KMS-11 (cell line): ENCODE measurements at regions not wholly inside any gene's neighbourhood (a gene's known extent, or its start where the extent isn't known, plus 50 kb on each side); places are given as distances from the start of the nearest gene placed in this dataset.

ENCODE experiments used
- H2AFZ ChIP-seq: fragments of 200-600 bp; sonication (generic); 2 replicates; pipeline ENCODE4 v1.6.1; 2016; ENCODE audit warnings: antibody characterized with exemption, mixed run types, low read depth
- H3K27ac ChIP-seq: fragments of 200-600 bp; sonication (generic); 2 replicates; pipeline ENCODE4 v1.6.1; 2016; ENCODE audit warnings: mild to moderate bottlenecking, mixed run types
- H3K27me3 ChIP-seq: fragments of 200-600 bp; sonication (generic); 2 replicates; pipeline ENCODE4 v1.6.1; 2017; ENCODE audit warnings: mild to moderate bottlenecking, low read depth, mixed run types, moderate library complexity; ENCODE audit not compliant: insufficient read depth
- H3K36me3 ChIP-seq: fragments of 200-600 bp; sonication (generic); 2 replicates; pipeline ENCODE4 v1.6.1; 2017; ENCODE audit warnings: mild to moderate bottlenecking, mixed run types; ENCODE audit not compliant: insufficient read depth
- H3K4me1 ChIP-seq: fragments of 200-600 bp; sonication (generic); 2 replicates; pipeline ENCODE4 v1.6.1; 2016; ENCODE audit warnings: mild to moderate bottlenecking, low read depth, mixed run types; ENCODE audit not compliant: poor library complexity, severe bottlenecking
- H3K4me2 ChIP-seq: fragments of 200-600 bp; sonication (generic); 2 replicates; pipeline ENCODE4 v1.7.0; 2016; ENCODE audit warnings: mild to moderate bottlenecking, mixed run types
- H3K4me3 ChIP-seq: fragments of 200-600 bp; sonication (generic); IDR thresholded peaks from 2 replicates; pipeline ENCODE4 v1.6.1; 2017; ENCODE audit warnings: low read depth, low read length, mixed read lengths; ENCODE audit not compliant: insufficient read depth
- H3K79me2 ChIP-seq: fragments of 200-600 bp; sonication (generic); 2 replicates; pipeline ENCODE4 v1.6.1; 2016; ENCODE audit warnings: low read depth, mixed run types; ENCODE audit not compliant: insufficient read depth
- H3K9ac ChIP-seq: fragments of 200-600 bp; sonication (generic); 2 replicates; pipeline ENCODE4 v1.6.1; 2016; ENCODE audit warnings: mild to moderate bottlenecking, mixed run types
- H4K20me1 ChIP-seq: fragments of 200-600 bp; sonication (generic); 2 replicates; pipeline ENCODE4 v1.6.1; 2016; ENCODE audit warnings: mild to moderate bottlenecking, mixed run types; ENCODE audit not compliant: insufficient read depth
- TF ChIP-seq, protein P1 (sequence below): fragments of 200-600 bp; sonication (generic); conservative IDR thresholded peaks from 2 replicates; pipeline ENCODE4 v1.6.1; 2017; ENCODE audit warnings: low read depth, mild to moderate bottlenecking, antibody characterized with exemption, low read length, moderate library complexity, mixed read lengths

DNA sequence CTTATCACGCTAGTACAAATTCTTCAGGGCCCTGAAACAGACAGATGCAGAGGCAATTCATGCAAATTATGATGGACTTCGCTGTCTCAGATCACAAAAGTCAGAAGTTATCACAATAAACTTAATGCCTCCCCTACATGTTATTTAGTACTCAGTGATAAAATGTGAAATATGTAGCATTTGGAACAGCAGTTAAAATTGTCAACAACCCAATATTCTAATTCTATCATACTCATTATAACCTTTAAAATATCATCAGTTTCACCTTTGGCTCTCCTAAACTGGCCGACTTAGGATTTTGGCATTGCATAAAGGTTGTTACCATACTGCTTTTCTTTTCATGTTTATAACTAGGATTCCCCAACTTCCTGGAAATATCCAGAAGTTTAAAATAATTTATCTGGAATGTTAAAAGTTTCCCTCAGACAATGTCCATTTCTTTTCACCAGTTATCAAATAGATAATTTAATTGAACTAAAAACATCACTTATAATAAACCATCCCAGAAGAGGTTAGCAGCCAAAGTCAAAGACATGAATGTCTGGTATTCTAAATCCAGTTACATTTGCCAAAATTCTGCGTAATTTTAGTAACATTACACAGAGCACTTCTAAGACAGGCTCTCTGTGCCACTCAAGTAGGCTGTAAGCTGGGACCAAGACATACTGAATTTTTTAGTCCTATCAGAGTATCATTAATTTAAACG lies 239.8 kb downstream of the RBM43 start:
- H3K4me1 ChIP-seq, result no peaks in the 10 kb centered on the region

DNA sequence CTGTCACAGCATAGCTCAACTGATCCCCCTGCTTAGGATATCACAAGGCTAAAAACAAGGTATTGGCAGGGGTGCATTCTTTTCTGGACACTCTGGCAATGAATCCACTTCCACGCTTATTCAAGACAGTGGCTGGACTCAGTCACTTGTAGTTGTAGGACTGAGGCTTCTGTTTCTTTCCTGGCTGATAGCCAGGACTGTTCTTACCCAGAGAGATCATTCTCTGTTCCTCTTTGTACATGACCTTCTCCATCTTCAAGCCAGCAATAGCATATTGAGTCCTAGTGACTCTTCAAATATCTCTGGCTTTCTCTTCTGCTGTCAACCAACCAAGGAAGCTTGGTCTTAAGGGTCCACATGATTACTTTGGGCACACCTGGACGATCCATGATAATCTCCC lies 241.3 kb downstream of the RBM43 start:
- Histone ChIP-seq H3K27me3 (no peaks in the 10 kb centered on the region), H3K4me1 (no peaks in the 10 kb centered on the region), H3K36me3 (no peaks in the 10 kb centered on the region), H3K9ac (no peak overlapping the region), H3K4me3 (no peak overlapping the region), H3K27ac (no peak overlapping the region), H2AFZ (no peak overlapping the region), H3K4me2 (no peak overlapping the region), H3K79me2 (no peaks in the 10 kb centered on the region), H4K20me1 (no peaks in the 10 kb centered on the region)
- TF ChIP-seq, protein P1, sequence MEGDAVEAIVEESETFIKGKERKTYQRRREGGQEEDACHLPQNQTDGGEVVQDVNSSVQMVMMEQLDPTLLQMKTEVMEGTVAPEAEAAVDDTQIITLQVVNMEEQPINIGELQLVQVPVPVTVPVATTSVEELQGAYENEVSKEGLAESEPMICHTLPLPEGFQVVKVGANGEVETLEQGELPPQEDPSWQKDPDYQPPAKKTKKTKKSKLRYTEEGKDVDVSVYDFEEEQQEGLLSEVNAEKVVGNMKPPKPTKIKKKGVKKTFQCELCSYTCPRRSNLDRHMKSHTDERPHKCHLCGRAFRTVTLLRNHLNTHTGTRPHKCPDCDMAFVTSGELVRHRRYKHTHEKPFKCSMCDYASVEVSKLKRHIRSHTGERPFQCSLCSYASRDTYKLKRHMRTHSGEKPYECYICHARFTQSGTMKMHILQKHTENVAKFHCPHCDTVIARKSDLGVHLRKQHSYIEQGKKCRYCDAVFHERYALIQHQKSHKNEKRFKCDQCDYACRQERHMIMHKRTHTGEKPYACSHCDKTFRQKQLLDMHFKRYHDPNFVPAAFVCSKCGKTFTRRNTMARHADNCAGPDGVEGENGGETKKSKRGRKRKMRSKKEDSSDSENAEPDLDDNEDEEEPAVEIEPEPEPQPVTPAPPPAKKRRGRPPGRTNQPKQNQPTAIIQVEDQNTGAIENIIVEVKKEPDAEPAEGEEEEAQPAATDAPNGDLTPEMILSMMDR, result no peak

More for the DNA sequence above, 239.8 kb downstream of the RBM43 start:
- TF ChIP-seq, protein P1, result no peak
- H3K4me2 ChIP-seq, result no peak overlapping the region
- H3K27ac ChIP-seq, result no peak overlapping the region
- H4K20me1 ChIP-seq, result no peaks in the 10 kb centered on the region
- H3K4me3 ChIP-seq, result no peak overlapping the region
- no peaks in the 10 kb centered on the region for H3K36me3 ChIP-seq
- no peak overlapping the region for H3K9ac ChIP-seq
- H2AFZ ChIP-seq, result no peak overlapping the region
- no peaks in the 10 kb centered on the region for H3K79me2 ChIP-seq
- H3K27me3 ChIP-seq, result no peaks in the 10 kb centered on the region

DNA sequence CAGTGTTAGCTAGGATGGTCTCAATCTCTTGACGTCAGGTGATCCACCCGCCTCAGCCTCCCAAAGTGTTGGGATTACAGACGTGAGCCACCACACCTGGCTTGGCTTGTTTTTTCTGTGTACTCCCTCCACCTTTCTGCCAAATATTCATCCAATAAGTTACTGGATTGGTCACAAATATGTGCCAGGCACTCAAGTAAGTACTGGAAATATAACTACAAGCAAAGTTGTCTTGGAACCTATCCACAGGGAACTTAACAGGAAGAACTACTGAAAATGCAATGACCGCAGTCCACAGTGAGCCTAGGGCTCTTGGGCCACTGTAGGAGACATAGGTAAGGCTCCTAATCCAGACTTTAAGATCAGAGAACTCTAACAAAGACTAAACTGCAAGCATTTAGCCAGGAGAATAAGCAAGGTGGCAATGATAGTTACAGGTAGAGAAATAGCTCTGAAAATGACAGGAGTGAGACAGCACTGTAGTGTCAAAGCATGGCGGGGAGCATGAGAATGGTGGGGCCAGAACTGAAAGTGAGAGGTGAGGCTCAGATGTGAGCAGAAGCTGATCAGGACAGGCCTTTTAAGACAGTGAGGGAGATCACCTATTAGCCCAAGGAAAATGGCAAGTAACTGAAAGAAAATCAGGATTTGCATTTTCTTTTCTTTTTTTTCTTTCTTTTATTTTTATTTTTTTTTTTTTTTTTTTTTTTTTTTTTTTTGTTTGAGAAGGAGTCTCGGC lies 252.1 kb downstream of the RBM43 start:
- Histone ChIP-seq H3K27me3 (no peaks in the 10 kb centered on the region), H3K36me3 (no peaks in the 10 kb centered on the region; the same call in 1 of the 2 replicates), H4K20me1 (no peaks in the 10 kb centered on the region), H3K4me2 (no peak overlapping the region), H3K79me2 (no peaks in the 10 kb centered on the region), H2AFZ (no peak overlapping the region), H3K27ac (no peak overlapping the region), H3K4me1 (no peaks in the 10 kb centered on the region), H3K9ac (no peak overlapping the region), H3K4me3 (no peak overlapping the region)
- TF ChIP-seq, protein P1, result no peak

DNA sequence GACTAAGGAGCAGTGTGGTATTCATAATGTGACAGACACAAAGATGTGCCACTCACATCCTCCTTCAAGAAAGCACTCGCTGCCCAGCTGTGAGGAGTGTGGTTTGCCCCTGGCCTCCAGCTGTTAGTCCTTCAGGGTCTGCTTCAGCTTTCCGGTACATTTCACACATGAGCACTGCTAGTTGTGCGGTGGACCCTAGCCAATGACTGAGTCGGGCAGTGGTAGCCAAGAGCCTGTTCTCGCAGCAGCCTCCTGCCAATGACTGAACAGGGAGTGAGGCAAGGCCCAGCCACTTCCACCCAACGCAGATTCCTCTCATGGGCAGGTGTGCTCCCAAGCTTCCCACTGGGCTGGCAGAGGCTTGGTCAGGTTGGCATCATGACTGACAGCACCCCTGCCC lies 254.3 kb downstream of the RBM43 start:
- Histone ChIP-seq H3K27ac (no peak overlapping the region), H3K4me3 (no peak overlapping the region), H3K9ac (no peak overlapping the region), H3K79me2 (no peaks in the 10 kb centered on the region), H2AFZ (no peak overlapping the region), H3K4me1 (no peaks in the 10 kb centered on the region), H3K27me3 (no peaks in the 10 kb centered on the region), H3K36me3 (no peaks in the 10 kb centered on the region), H4K20me1 (no peaks in the 10 kb centered on the region), H3K4me2 (no peak overlapping the region)
- TF ChIP-seq, protein P1, result no peak
